Endothelial cell of umbilical vein (primary cell): ENCODE measurements at regions not wholly inside any gene's neighbourhood (a gene's known extent, or its start where the extent isn't known, plus 50 kb on each side); places are given as distances from the start of the nearest gene placed in this dataset.

ENCODE experiments used
- BruUV-seq: library from RNA; stranded (reverse); fragments of 400-500 nt; replicated peaks from 2 replicates; lab custom pipeline; 2021; lab: Mats Ljungman, UMichigan
- CTCF ChIA-PET: fragments of 300-600, 350-600 bp; sonication (Branson Sonifier 250); formaldehyde crosslinking; loops from one replicate; lab custom pipeline; 2021; ENCODE audit warnings: antibody characterized with exemption, inconsistent platforms; lab: Charles Lee
- POLR2A ChIA-PET: fragments of 300-600, 350-600 bp; sonication (Branson Sonifier 250); formaldehyde crosslinking; loops from one replicate; lab custom pipeline; 2021; ENCODE audit warnings: antibody characterized with exemption, inconsistent platforms; lab: Charles Lee
- DNase-seq: peaks from one replicate; pipeline ENCODE4 v3.0.0-alpha.2; 2011; ENCODE audit warnings: low read depth, low spot score
- FAIRE-seq: peaks from 2 replicates; lab custom pipeline; 2011; peaks lifted over from hg19 to GRCh38; lab: Jason Lieb, UNC
- H2AFZ ChIP-seq: 2 replicates; pipeline ENCODE4 v1.6.0; 2012; ENCODE audit warnings: low read depth, low read length, control low read depth, inconsistent platforms
- H3K27ac ChIP-seq: 2 replicates; pipeline ENCODE4 v1.5.1; 2011; ENCODE audit warnings: low read depth, mild to moderate bottlenecking, control low read depth, low read length, moderate library complexity; ENCODE audit not compliant: insufficient read depth
- H3K27me3 ChIP-seq, 2 experiments: 2 replicates each; pipeline versions ENCODE4 v1.6.0 to v1.6.1; 2011; ENCODE audit warnings: low read length in 2 of 2, mixed read lengths in 1 of 2; ENCODE audit not compliant: control insufficient read depth in 2 of 2, insufficient read depth in 2 of 2
- H3K36me3 ChIP-seq, 2 experiments: 2 replicates in 1 of 2; 3 replicates in 1 of 2; pipeline ENCODE4 v1.5.1; 2011; ENCODE audit warnings: low read length in 2 of 2, mild to moderate bottlenecking in 1 of 2, moderate library complexity in 1 of 2; ENCODE audit not compliant: control insufficient read depth in 2 of 2, insufficient read depth in 2 of 2; ENCODE audit errors: extremely low read depth in 1 of 2
- H3K4me1 ChIP-seq: 3 replicates; pipeline ENCODE4 v1.5.1; 2011; ENCODE audit warnings: mild to moderate bottlenecking, low read length; ENCODE audit not compliant: control insufficient read depth, insufficient read depth; ENCODE audit errors: extremely low read depth
- H3K4me2 ChIP-seq: 2 replicates; pipeline ENCODE4 v1.6.1; 2011; ENCODE audit warnings: low read length, control low read depth, mixed read lengths; ENCODE audit not compliant: insufficient read depth
- H3K4me3 ChIP-seq, 3 experiments: fragments of 200-600 bp in 1 of 3; sonication (generic), shearing (Covaris generic) in 1 of 3; replicated peaks in 1 of 3; 2 replicates each; pipeline ENCODE4 v1.5.1; 2011 to 2016; ENCODE audit warnings: control low read depth in 3 of 3, low read length in 3 of 3, mild to moderate bottlenecking in 2 of 3, inconsistent platforms in 1 of 3, low read depth in 1 of 3, moderate library complexity in 1 of 3; ENCODE audit not compliant: insufficient read depth in 1 of 3
- H3K79me2 ChIP-seq: 2 replicates; pipeline ENCODE4 v1.6.0; 2012; ENCODE audit warnings: low read length, inconsistent platforms; ENCODE audit not compliant: control insufficient read depth, insufficient read depth
- H3K9ac ChIP-seq: replicated peaks from 2 replicates; pipeline ENCODE3; 2011; ENCODE audit warnings: low read length, control low read depth; ENCODE audit not compliant: insufficient read depth; ENCODE audit errors: extremely low read depth
- H3K9me1 ChIP-seq: replicated peaks from 3 replicates; pipeline ENCODE4 v1.6.0; 2011; ENCODE audit warnings: mild to moderate bottlenecking, low read length; ENCODE audit not compliant: control insufficient read depth, insufficient read depth; ENCODE audit errors: extremely low read depth
- H3K9me3 ChIP-seq: replicated peaks from 2 replicates; pipeline ENCODE4 v1.5.1; 2012; ENCODE audit warnings: low read length, inconsistent platforms; ENCODE audit not compliant: control insufficient read depth, insufficient read depth
- H4K20me1 ChIP-seq: replicated peaks from 2 replicates; pipeline ENCODE3; 2011; ENCODE audit warnings: mild to moderate bottlenecking, low read length; ENCODE audit not compliant: control insufficient read depth, insufficient read depth; ENCODE audit errors: extremely low read depth
- EZH2 ChIP-seq: IDR thresholded peaks from 2 replicates; pipeline ENCODE4 v1.6.1; 2012; ENCODE audit warnings: borderline replicate concordance, low read depth, mild to moderate bottlenecking, moderate library complexity, low read length, inconsistent platforms; ENCODE audit not compliant: severe bottlenecking
- FOS ChIP-seq: IDR thresholded peaks from 2 replicates; pipeline ENCODE4 v1.6.1; 2011; ENCODE audit warnings: mild to moderate bottlenecking, low read length, moderate library complexity, borderline replicate concordance; ENCODE audit not compliant: insufficient read depth
- GATA2 ChIP-seq: IDR thresholded peaks from 2 replicates; pipeline ENCODE4 v1.7.0; 2011; ENCODE audit warnings: low read depth, mild to moderate bottlenecking, moderate library complexity, mixed read lengths, low read length; ENCODE audit not compliant: insufficient read length, insufficient read depth
- JUN ChIP-seq: IDR thresholded peaks from 2 replicates; pipeline ENCODE4 v1.6.1; 2011; ENCODE audit warnings: borderline replicate concordance, low read depth; ENCODE audit not compliant: insufficient read length, insufficient read depth
- MYC ChIP-seq: IDR thresholded peaks from one replicate; pipeline ENCODE4 v1.6.1; 2011; ENCODE audit warnings: mild to moderate bottlenecking, low read depth, low read length
- POLR2A ChIP-seq: IDR thresholded peaks from 2 replicates; pipeline ENCODE4 v1.6.1; 2012; ENCODE audit warnings: low read depth, mild to moderate bottlenecking, control low read depth, low read length
- POLR2AphosphoS5 ChIP-seq: IDR thresholded peaks from 2 replicates; pipeline ENCODE4 v1.6.1; 2012; ENCODE audit warnings: low read depth, mild to moderate bottlenecking, control low read depth, low read length, moderate library complexity; ENCODE audit not compliant: insufficient read depth
- dilution Hi-C: fragments of 300-500 bp; cut with MboI; formaldehyde crosslinking; loops from one replicate; pipeline ENCODE4 v1.15.0; 2019; ENCODE audit warnings: low sequenced_read_pairs; ENCODE audit not compliant: extremely low pct_ligation_motif_present
- intact Hi-C: fragments of 100-400 bp; cut with micrococcal nuclease; formaldehyde crosslinking; loops from one replicate; pipeline ENCODE4 v1.10.0; 2022
- TF ChIP-seq, protein P1 (sequence below), 2 donors: IDR thresholded peaks; 1 replicate in 1 of 2; 2 replicates in 1 of 2; pipeline ENCODE4 v1.5.1; 2011; ENCODE audit warnings: low read length in 2 of 2, mild to moderate bottlenecking in 2 of 2, moderate library complexity in 2 of 2, control low read depth in 1 of 2, inconsistent platforms in 1 of 2, low read depth in 1 of 2; ENCODE audit not compliant: insufficient read depth in 1 of 2; ENCODE audit errors: extremely low read depth in 1 of 2
- TF ChIP-seq, protein P2 (sequence below): IDR thresholded peaks from 2 replicates; pipeline ENCODE4 v1.6.1; 2011; ENCODE audit not compliant: insufficient read depth, insufficient read length

DNA sequence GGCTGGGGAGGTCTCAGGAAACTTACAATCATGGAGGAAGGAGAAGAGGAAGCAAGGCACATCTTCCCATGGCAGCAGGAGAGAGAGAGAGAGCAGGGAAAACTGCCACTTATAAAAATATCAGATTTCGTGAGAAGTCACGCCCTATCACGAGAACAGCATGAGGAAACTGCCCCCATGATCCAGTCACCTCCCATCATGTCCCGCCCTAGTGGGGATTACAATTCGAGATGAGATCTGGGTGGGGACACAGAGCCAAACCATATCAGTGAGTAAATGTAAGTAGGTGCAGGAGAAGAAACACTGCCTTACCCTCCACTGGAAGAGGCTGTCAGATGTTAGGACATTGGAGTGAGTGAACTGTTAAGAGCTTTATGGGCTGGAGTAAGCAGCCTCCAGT is 270.4 kb downstream of the TFAP2C start:
- POLR2A ChIA-PET = no interaction called here
- no TSS peak for BruUV-seq

GRCh38 chr20:56900252-56900651 is 271.1 kb downstream of the TFAP2C start:
- no peak overlapping the region for H2AFZ ChIP-seq
- no peaks in the 10 kb centered on the region for H3K4me1 ChIP-seq
- ChIA-PET CTCF (no interaction called here), POLR2A (no interaction called here)
- no peak overlapping the region for H3K4me3 ChIP-seq
- H3K79me2 ChIP-seq = no peaks in the 10 kb centered on the region
- no peak for TF ChIP-seq POLR2A
- no peak for TF ChIP-seq EZH2
- TF ChIP-seq, protein P1, sequence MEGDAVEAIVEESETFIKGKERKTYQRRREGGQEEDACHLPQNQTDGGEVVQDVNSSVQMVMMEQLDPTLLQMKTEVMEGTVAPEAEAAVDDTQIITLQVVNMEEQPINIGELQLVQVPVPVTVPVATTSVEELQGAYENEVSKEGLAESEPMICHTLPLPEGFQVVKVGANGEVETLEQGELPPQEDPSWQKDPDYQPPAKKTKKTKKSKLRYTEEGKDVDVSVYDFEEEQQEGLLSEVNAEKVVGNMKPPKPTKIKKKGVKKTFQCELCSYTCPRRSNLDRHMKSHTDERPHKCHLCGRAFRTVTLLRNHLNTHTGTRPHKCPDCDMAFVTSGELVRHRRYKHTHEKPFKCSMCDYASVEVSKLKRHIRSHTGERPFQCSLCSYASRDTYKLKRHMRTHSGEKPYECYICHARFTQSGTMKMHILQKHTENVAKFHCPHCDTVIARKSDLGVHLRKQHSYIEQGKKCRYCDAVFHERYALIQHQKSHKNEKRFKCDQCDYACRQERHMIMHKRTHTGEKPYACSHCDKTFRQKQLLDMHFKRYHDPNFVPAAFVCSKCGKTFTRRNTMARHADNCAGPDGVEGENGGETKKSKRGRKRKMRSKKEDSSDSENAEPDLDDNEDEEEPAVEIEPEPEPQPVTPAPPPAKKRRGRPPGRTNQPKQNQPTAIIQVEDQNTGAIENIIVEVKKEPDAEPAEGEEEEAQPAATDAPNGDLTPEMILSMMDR (IDR thresholded peaks at IDR 0.05; ENCODE audit: extremely low read depth in 1 of 2, insufficient read depth in 1 of 2, low read depth in 1 of 2, low read length in 2 of 2) = no peak
- no peak for TF ChIP-seq POLR2AphosphoS5
- TF ChIP-seq, protein P2, sequence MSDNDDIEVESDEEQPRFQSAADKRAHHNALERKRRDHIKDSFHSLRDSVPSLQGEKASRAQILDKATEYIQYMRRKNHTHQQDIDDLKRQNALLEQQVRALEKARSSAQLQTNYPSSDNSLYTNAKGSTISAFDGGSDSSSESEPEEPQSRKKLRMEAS = no peak
- no peak for TF ChIP-seq FOS
- no peak for TF ChIP-seq JUN
- TF ChIP-seq GATA2 = no peak
- TF ChIP-seq MYC = no peak
- H3K36me3 ChIP-seq = no peaks in the 10 kb centered on the region
- H3K9me1 ChIP-seq = no peaks in the 10 kb centered on the region
- no peak for FAIRE-seq
- no TSS peak for BruUV-seq
- H4K20me1 ChIP-seq = no peaks in the 10 kb centered on the region
- no peaks in the 10 kb centered on the region for H3K27me3 ChIP-seq
- no peak overlapping the region for H3K9ac ChIP-seq
- no peak for DNase-seq
- intact Hi-C loops (no loop called here), dilution Hi-C loops (no loop called here)
- peaks cover 2% of the 10 kb centered on the region for H3K9me3 ChIP-seq
- no peak overlapping the region for H3K4me2 ChIP-seq
- no peak overlapping the region for H3K27ac ChIP-seq

More for the DNA sequence above, 270.4 kb downstream of the TFAP2C start:
- TF ChIP-seq JUN = no peak
- TF ChIP-seq, protein P1 (IDR thresholded peaks at IDR 0.05; ENCODE audit: extremely low read depth in 1 of 2, insufficient read depth in 1 of 2, low read depth in 1 of 2, low read length in 2 of 2) = no peak
- no peak for TF ChIP-seq POLR2AphosphoS5
- Histone ChIP-seq H3K27me3 (no peaks in the 10 kb centered on the region), H3K4me2 (no peak overlapping the region), H4K20me1 (no peaks in the 10 kb centered on the region), H2AFZ (no peak overlapping the region), H3K9me1 (no peaks in the 10 kb centered on the region), H3K9me3 (peaks cover 2% of the 10 kb centered on the region), H3K36me3 (no peaks in the 10 kb centered on the region), H3K4me1 (no peaks in the 10 kb centered on the region), H3K9ac (no peak overlapping the region), H3K4me3 (no peak overlapping the region), H3K27ac (no peak overlapping the region), H3K79me2 (no peaks in the 10 kb centered on the region)
- intact Hi-C loops (no loop called here), dilution Hi-C loops (no loop called here)
- FAIRE-seq (no peak), DNase-seq (no peak)
- CTCF ChIA-PET = no interaction called here
